ENCODE measurements at regions not wholly inside any gene's neighbourhood (a gene's known extent, or its start where the extent isn't known, plus 50 kb on each side); places are given as distances from the start of the nearest gene placed in this dataset.

- TF ChIP-seq, protein P1, sequence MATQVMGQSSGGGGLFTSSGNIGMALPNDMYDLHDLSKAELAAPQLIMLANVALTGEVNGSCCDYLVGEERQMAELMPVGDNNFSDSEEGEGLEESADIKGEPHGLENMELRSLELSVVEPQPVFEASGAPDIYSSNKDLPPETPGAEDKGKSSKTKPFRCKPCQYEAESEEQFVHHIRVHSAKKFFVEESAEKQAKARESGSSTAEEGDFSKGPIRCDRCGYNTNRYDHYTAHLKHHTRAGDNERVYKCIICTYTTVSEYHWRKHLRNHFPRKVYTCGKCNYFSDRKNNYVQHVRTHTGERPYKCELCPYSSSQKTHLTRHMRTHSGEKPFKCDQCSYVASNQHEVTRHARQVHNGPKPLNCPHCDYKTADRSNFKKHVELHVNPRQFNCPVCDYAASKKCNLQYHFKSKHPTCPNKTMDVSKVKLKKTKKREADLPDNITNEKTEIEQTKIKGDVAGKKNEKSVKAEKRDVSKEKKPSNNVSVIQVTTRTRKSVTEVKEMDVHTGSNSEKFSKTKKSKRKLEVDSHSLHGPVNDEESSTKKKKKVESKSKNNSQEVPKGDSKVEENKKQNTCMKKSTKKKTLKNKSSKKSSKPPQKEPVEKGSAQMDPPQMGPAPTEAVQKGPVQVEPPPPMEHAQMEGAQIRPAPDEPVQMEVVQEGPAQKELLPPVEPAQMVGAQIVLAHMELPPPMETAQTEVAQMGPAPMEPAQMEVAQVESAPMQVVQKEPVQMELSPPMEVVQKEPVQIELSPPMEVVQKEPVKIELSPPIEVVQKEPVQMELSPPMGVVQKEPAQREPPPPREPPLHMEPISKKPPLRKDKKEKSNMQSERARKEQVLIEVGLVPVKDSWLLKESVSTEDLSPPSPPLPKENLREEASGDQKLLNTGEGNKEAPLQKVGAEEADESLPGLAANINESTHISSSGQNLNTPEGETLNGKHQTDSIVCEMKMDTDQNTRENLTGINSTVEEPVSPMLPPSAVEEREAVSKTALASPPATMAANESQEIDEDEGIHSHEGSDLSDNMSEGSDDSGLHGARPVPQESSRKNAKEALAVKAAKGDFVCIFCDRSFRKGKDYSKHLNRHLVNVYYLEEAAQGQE (IDR thresholded peaks at IDR 0.05; ENCODE audit: insufficient replicate concordance, low read depth) = no peak
- TF ChIP-seq, protein P2, sequence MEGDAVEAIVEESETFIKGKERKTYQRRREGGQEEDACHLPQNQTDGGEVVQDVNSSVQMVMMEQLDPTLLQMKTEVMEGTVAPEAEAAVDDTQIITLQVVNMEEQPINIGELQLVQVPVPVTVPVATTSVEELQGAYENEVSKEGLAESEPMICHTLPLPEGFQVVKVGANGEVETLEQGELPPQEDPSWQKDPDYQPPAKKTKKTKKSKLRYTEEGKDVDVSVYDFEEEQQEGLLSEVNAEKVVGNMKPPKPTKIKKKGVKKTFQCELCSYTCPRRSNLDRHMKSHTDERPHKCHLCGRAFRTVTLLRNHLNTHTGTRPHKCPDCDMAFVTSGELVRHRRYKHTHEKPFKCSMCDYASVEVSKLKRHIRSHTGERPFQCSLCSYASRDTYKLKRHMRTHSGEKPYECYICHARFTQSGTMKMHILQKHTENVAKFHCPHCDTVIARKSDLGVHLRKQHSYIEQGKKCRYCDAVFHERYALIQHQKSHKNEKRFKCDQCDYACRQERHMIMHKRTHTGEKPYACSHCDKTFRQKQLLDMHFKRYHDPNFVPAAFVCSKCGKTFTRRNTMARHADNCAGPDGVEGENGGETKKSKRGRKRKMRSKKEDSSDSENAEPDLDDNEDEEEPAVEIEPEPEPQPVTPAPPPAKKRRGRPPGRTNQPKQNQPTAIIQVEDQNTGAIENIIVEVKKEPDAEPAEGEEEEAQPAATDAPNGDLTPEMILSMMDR (IDR thresholded peaks at IDR 0.05; ENCODE audit: insufficient read depth, low read length) = no peak
- TF ChIP-seq POLR2AphosphoS5 (IDR thresholded peaks at IDR 0.05; ENCODE audit: low read depth) = no peak
- no peak for TF ChIP-seq GABPA (IDR thresholded peaks at IDR 0.05; ENCODE audit: low read depth)
- no peak for TF ChIP-seq SPI1 (IDR thresholded peaks at IDR 0.05; ENCODE audit: borderline replicate concordance, low read depth)
Measured at GRCh38 chr14:44567997-44568396, 60.9 kb upstream of the FSCB start.

Measured in HL-60 (cell line).